ENCODE measurements at regions not wholly inside any gene's neighbourhood (a gene's known extent, or its start where the extent isn't known, plus 50 kb on each side); places are given as distances from the start of the nearest gene placed in this dataset.

- no peak overlapping the region for H3K27ac Mint-ChIP-seq
- DNase-seq (peak; percentile 27), ATAC-seq (replicated peaks) (peak; percentile 77 to 83)
- no peak overlapping the region for H3K4me3 Mint-ChIP-seq
- no peaks in the 10 kb centered on the region for H3K9me3 Mint-ChIP-seq
- H3K4me1 Mint-ChIP-seq, result peaks cover 0 to 4% of the 10 kb centered on the region in 2 donors
- no peaks in the 10 kb centered on the region for H3K36me3 Mint-ChIP-seq
- peaks cover 14 to 18% of the 10 kb centered on the region in 2 donors for H3K27me3 Mint-ChIP-seq
These were observed 72.8 kb upstream of the ASTN2 start for GRCh38 chr9:117487555-117488175.

GRCh38 chr9:117486426-117486825 lies 71.6 kb upstream of the ASTN2 start:
- Mint-ChIP-seq H3K36me3 (no peaks in the 10 kb centered on the region), H3K9me3 (no peaks in the 10 kb centered on the region), H3K4me3 (no peak overlapping the region), H3K27ac (no peak overlapping the region), H3K4me1 (peaks cover 0 to 4% of the 10 kb centered on the region in 2 donors), H3K27me3 (peaks cover 14 to 18% of the 10 kb centered on the region in 2 donors)
- no peak for DNase-seq
- no peak for ATAC-seq (replicated peaks)

GRCh38 chr9:117485176-117485575 lies 70.3 kb upstream of the ASTN2 start:
- H3K9me3 Mint-ChIP-seq, result no peaks in the 10 kb centered on the region
- H3K4me1 Mint-ChIP-seq, result peaks cover 0 to 4% of the 10 kb centered on the region in 2 donors
- peaks cover 14 to 18% of the 10 kb centered on the region in 2 donors for H3K27me3 Mint-ChIP-seq
- DNase-seq (no peak), ATAC-seq (replicated peaks) (no peak)
- no peak overlapping the region for H3K4me3 Mint-ChIP-seq
- no peaks in the 10 kb centered on the region for H3K36me3 Mint-ChIP-seq
- no peak overlapping the region for H3K27ac Mint-ChIP-seq

- no peaks in the 10 kb centered on the region for H3K36me3 Mint-ChIP-seq
- ATAC-seq (replicated peaks) (no peak), DNase-seq (no peak)
- no peak overlapping the region for H3K27ac Mint-ChIP-seq
- H3K4me1 Mint-ChIP-seq, result no peaks in the 10 kb centered on the region
- H3K27me3 Mint-ChIP-seq, result no peaks in the 10 kb centered on the region
- no peaks in the 10 kb centered on the region for H3K9me3 Mint-ChIP-seq
- H3K4me3 Mint-ChIP-seq, result no peak overlapping the region
These were observed 65.9 kb upstream of the ASTN2 start for GRCh38 chr9:117480729-117481128.

GRCh38 chr9:117480253-117480652 lies 65.4 kb upstream of the ASTN2 start:
- Mint-ChIP-seq H3K9me3 (no peaks in the 10 kb centered on the region), H3K27ac (no peak overlapping the region), H3K4me3 (no peak overlapping the region), H3K27me3 (no peaks in the 10 kb centered on the region), H3K36me3 (no peaks in the 10 kb centered on the region), H3K4me1 (no peaks in the 10 kb centered on the region)
- ATAC-seq (replicated peaks), result no peak
- DNase-seq, result no peak

GRCh38 chr9:117473293-117473692 lies 58.4 kb upstream of the ASTN2 start:
- no peak for ATAC-seq (replicated peaks)

GRCh38 chr9:117470902-117471301 lies 56.0 kb upstream of the ASTN2 start:
- DNase-seq, result no peak
- Mint-ChIP-seq H3K36me3 (no peaks in the 10 kb centered on the region), H3K4me3 (no peak overlapping the region), H3K4me1 (no peaks in the 10 kb centered on the region), H3K27me3 (no peaks in the 10 kb centered on the region), H3K9me3 (no peaks in the 10 kb centered on the region), H3K27ac (no peak overlapping the region)
- ATAC-seq (replicated peaks), result no peak

More at GRCh38 chr9:117473293-117473692, 58.4 kb upstream of the ASTN2 start:
- DNase-seq, result no peak
- no peaks in the 10 kb centered on the region for H3K4me1 Mint-ChIP-seq
- H3K27me3 Mint-ChIP-seq, result no peaks in the 10 kb centered on the region
- H3K9me3 Mint-ChIP-seq, result no peaks in the 10 kb centered on the region
- H3K4me3 Mint-ChIP-seq, result no peak overlapping the region
- H3K36me3 Mint-ChIP-seq, result no peaks in the 10 kb centered on the region
- H3K27ac Mint-ChIP-seq, result no peak overlapping the region

GRCh38 chr9:117470455-117470854 lies 55.6 kb upstream of the ASTN2 start:
- no peak for DNase-seq
- Mint-ChIP-seq H3K27ac (no peak overlapping the region), H3K4me1 (no peaks in the 10 kb centered on the region), H3K27me3 (no peaks in the 10 kb centered on the region), H3K9me3 (no peaks in the 10 kb centered on the region), H3K4me3 (no peak overlapping the region), H3K36me3 (no peaks in the 10 kb centered on the region)
- no peak for ATAC-seq (replicated peaks)

- H3K27me3 Mint-ChIP-seq, result no peaks in the 10 kb centered on the region
- peaks cover 0 to 2% of the 10 kb centered on the region in 2 donors for H3K9me3 Mint-ChIP-seq
- no peak overlapping the region for H3K27ac Mint-ChIP-seq
- DNase-seq, result no peak
- ATAC-seq (replicated peaks), result no peak
- H3K36me3 Mint-ChIP-seq, result no peaks in the 10 kb centered on the region
- H3K4me1 Mint-ChIP-seq, result no peaks in the 10 kb centered on the region
- H3K4me3 Mint-ChIP-seq, result no peak overlapping the region
These were observed 51.3 kb upstream of the ASTN2 start for GRCh38 chr9:117466111-117466510.

- Mint-ChIP-seq H3K4me1 (no peaks in the 10 kb centered on the region), H3K36me3 (no peaks in the 10 kb centered on the region), H3K9me3 (peaks cover 0 to 2% of the 10 kb centered on the region in 2 donors), H3K4me3 (no peak overlapping the region), H3K27ac (no peak overlapping the region), H3K27me3 (no peaks in the 10 kb centered on the region)
- DNase-seq (no peak), ATAC-seq (replicated peaks) (no peak)
These were observed 50.8 kb upstream of the ASTN2 start for GRCh38 chr9:117465706-117466105.

GRCh38 chr9:117464941-117465616 lies 50.2 kb upstream of the ASTN2 start:
- H3K36me3 Mint-ChIP-seq, result no peaks in the 10 kb centered on the region
- H3K27ac Mint-ChIP-seq, result no peak overlapping the region
- no peaks in the 10 kb centered on the region for H3K4me1 Mint-ChIP-seq
- no peaks in the 10 kb centered on the region for H3K27me3 Mint-ChIP-seq
- peaks cover 0 to 2% of the 10 kb centered on the region in 2 donors for H3K9me3 Mint-ChIP-seq
- no peak overlapping the region for H3K4me3 Mint-ChIP-seq
- ATAC-seq (replicated peaks) (no peak), DNase-seq (no peak)
